ENCODE measurements at regions not wholly inside any gene's neighbourhood (a gene's known extent, or its start where the extent isn't known, plus 50 kb on each side); places are given as distances from the start of the nearest gene placed in this dataset.
"Not testable (repeated sequence)": the region's sequence is repeated elsewhere in the genome, so short reads cannot be mapped to it uniquely, and the experiment has no call there.

GRCh38 chr6:62819640-62820039, 391.6 kb upstream of the FKBP1C start:
- DNase-seq, result no peak

- DNase-seq, result no peak
Measured at GRCh38 chr6:62808565-62809293, 402.5 kb upstream of the FKBP1C start.

GRCh38 chr6:62805431-62805830, 405.8 kb upstream of the FKBP1C start:
- no peak for DNase-seq

- no peak for DNase-seq
Measured at GRCh38 chr6:62803094-62803493, 408.2 kb upstream of the FKBP1C start.

- no peak for DNase-seq
Measured at GRCh38 chr6:62797190-62797589, 414.1 kb upstream of the FKBP1C start.

- DNase-seq, result peak in 1 of 3 donors; percentile 13
Measured at GRCh38 chr6:62775427-62776022, 435.7 kb upstream of the FKBP1C start.

- DNase-seq, result not testable (repeated sequence)
Measured at GRCh38 chr6:62766174-62766573, 445.1 kb upstream of the FKBP1C start.

GRCh38 chr6:62764841-62765240, 446.4 kb upstream of the FKBP1C start:
- no peak for DNase-seq

GRCh38 chr6:62763125-62763912, 447.9 kb upstream of the FKBP1C start:
- DNase-seq, result no peak

- DNase-seq, result no peak
Measured at GRCh38 chr6:62746968-62747367, 460.9 kb upstream of the KHDRBS2 start.

- no peak for DNase-seq
Measured at GRCh38 chr6:62746161-62746560, 460.1 kb upstream of the KHDRBS2 start.

GRCh38 chr6:62740596-62740995, 454.6 kb upstream of the KHDRBS2 start:
- no peak for DNase-seq

GRCh38 chr6:62740171-62740570, 454.1 kb upstream of the KHDRBS2 start:
- no peak for DNase-seq

- DNase-seq, result no peak
Measured at GRCh38 chr6:62737792-62738191, 451.8 kb upstream of the KHDRBS2 start.

- DNase-seq, result no peak
Measured at GRCh38 chr6:62721408-62721807, 435.4 kb upstream of the KHDRBS2 start.

GRCh38 chr6:62716719-62717118, 430.7 kb upstream of the KHDRBS2 start:
- DNase-seq, result no peak

- DNase-seq, result no peak
Measured at GRCh38 chr6:62714112-62714511, 428.1 kb upstream of the KHDRBS2 start.

GRCh38 chr6:62711750-62712149, 425.7 kb upstream of the KHDRBS2 start:
- DNase-seq, result no peak

GRCh38 chr6:62707914-62708313, 421.9 kb upstream of the KHDRBS2 start:
- no peak for DNase-seq

GRCh38 chr6:62707156-62707555, 421.1 kb upstream of the KHDRBS2 start:
- no peak for DNase-seq

- no peak for DNase-seq
Measured at GRCh38 chr6:62683063-62683462, 397.0 kb upstream of the KHDRBS2 start.

- DNase-seq, result no peak
Measured at GRCh38 chr6:62681108-62681507, 395.1 kb upstream of the KHDRBS2 start.

- no peak for DNase-seq
Measured at GRCh38 chr6:62672989-62673388, 387.0 kb upstream of the KHDRBS2 start.
